H9 (cell line): ENCODE measurements at regions not wholly inside any gene's neighbourhood (a gene's known extent, or its start where the extent isn't known, plus 50 kb on each side); places are given as distances from the start of the nearest gene placed in this dataset.

Experiments used
- DNase-seq: peaks from one replicate; pipeline ENCODE4 v3.0.0-alpha.2; 2017
- H2AFZ ChIP-seq: one replicate; pipeline ENCODE4 v1.6.1; 2013; ENCODE audit warnings: mild to moderate bottlenecking, low read length, control low read depth, moderate library complexity
- H2AK5ac ChIP-seq: 2 replicates; pipeline ENCODE4 v1.6.1; 2013; ENCODE audit warnings: low read length, control low read depth, mixed read lengths; ENCODE audit not compliant: insufficient read length
- H2BK120ac ChIP-seq: one replicate; pipeline ENCODE4 v1.6.1; 2013; ENCODE audit warnings: low read depth, mild to moderate bottlenecking, low read length, control low read depth, inconsistent platforms; ENCODE audit not compliant: poor library complexity, severe bottlenecking
- H2BK12ac ChIP-seq: 2 replicates; pipeline ENCODE4 v1.6.1; 2013; ENCODE audit warnings: low read length, control low read depth, mixed read lengths, low read depth; ENCODE audit not compliant: insufficient read length
- H2BK15ac ChIP-seq: 2 replicates; pipeline ENCODE4 v1.6.1; 2013; ENCODE audit warnings: low read depth, low read length, control low read depth
- H2BK20ac ChIP-seq: one replicate; pipeline ENCODE4 v1.6.1; 2013; ENCODE audit warnings: low read depth, mild to moderate bottlenecking, low read length, control low read depth, inconsistent platforms; ENCODE audit not compliant: poor library complexity, severe bottlenecking
- H2BK5ac ChIP-seq: 2 replicates; pipeline ENCODE4 v1.6.1; 2013; ENCODE audit warnings: low read length, control low read depth, mixed read lengths; ENCODE audit not compliant: insufficient read length
- H3K14ac ChIP-seq: 2 replicates; pipeline ENCODE4 v1.6.1; 2013; ENCODE audit warnings: low read length, control low read depth; ENCODE audit not compliant: insufficient read depth
- H3K18ac ChIP-seq: 2 replicates; pipeline ENCODE4 v1.6.1; 2013; ENCODE audit warnings: low read depth, mild to moderate bottlenecking, mixed read lengths, low read length, control low read depth; ENCODE audit not compliant: insufficient read length
- H3K23ac ChIP-seq: 2 replicates; pipeline ENCODE4 v1.6.1; 2013; ENCODE audit warnings: low read length, control low read depth, mixed read lengths, low read depth; ENCODE audit not compliant: insufficient read length
- H3K23me2 ChIP-seq: 2 replicates; pipeline ENCODE4 v1.6.1; 2013; ENCODE audit warnings: low read depth, mild to moderate bottlenecking, mixed read lengths, low read length, control low read depth; ENCODE audit not compliant: insufficient read length, poor library complexity, severe bottlenecking
- H3K27ac ChIP-seq: 2 replicates; pipeline ENCODE4 v1.5.1; 2013; ENCODE audit warnings: low read length, control low read depth, mixed read lengths, low read depth; ENCODE audit not compliant: insufficient read length
- H3K27me3 ChIP-seq: 2 replicates; pipeline ENCODE4 v1.6.1; 2013; ENCODE audit warnings: low read length, control low read depth, inconsistent platforms; ENCODE audit not compliant: insufficient read depth
- H3K4ac ChIP-seq: 2 replicates; pipeline ENCODE4 v1.6.1; 2013; ENCODE audit warnings: low read depth, mild to moderate bottlenecking, control low read depth, inconsistent platforms, low read length, moderate library complexity
- H3K4me1 ChIP-seq: 2 replicates; pipeline ENCODE4 v1.6.1; 2013; ENCODE audit warnings: low read length, control low read depth, inconsistent platforms; ENCODE audit not compliant: insufficient read depth
- H3K4me2 ChIP-seq: 2 replicates; pipeline ENCODE4 v1.6.1; 2013; ENCODE audit warnings: low read length, control low read depth, mixed read lengths; ENCODE audit not compliant: insufficient read length, insufficient read depth
- H3K56ac ChIP-seq: 2 replicates; pipeline ENCODE4 v1.6.1; 2013; ENCODE audit warnings: low read depth, mild to moderate bottlenecking, mixed read lengths, low read length, control low read depth; ENCODE audit not compliant: insufficient read length
- H3K79me1 ChIP-seq: 2 replicates; pipeline ENCODE4 v1.6.1; 2013; ENCODE audit warnings: low read depth, mild to moderate bottlenecking, moderate library complexity, low read length, control low read depth, inconsistent platforms; ENCODE audit not compliant: insufficient read depth, poor library complexity, severe bottlenecking
- H3K79me2 ChIP-seq: 2 replicates; pipeline ENCODE4 v1.6.1; 2013; ENCODE audit warnings: low read length, control low read depth, inconsistent platforms; ENCODE audit not compliant: insufficient read depth
- H3K9ac ChIP-seq: 2 replicates; pipeline ENCODE4 v1.6.1; 2013; ENCODE audit warnings: low read length, control low read depth, mixed read lengths; ENCODE audit not compliant: insufficient read length; ENCODE audit errors: extremely low read depth
- H3K9me3 ChIP-seq: one replicate; pipeline ENCODE4 v1.6.1; 2013; ENCODE audit warnings: low read depth, low read length, inconsistent platforms; ENCODE audit not compliant: control insufficient read depth
- H3T11ph ChIP-seq: one replicate; pipeline ENCODE4 v1.6.1; 2013; ENCODE audit warnings: mild to moderate bottlenecking, low read length, control low read depth, inconsistent platforms
- H4K20me1 ChIP-seq: one replicate; pipeline ENCODE4 v1.6.1; 2013; ENCODE audit not compliant: control insufficient read depth, insufficient read length, insufficient read depth
- H4K5ac ChIP-seq: 2 replicates; pipeline ENCODE4 v1.6.1; 2013; ENCODE audit warnings: low read depth, mild to moderate bottlenecking, mixed read lengths, low read length, control low read depth; ENCODE audit not compliant: insufficient read length
- H4K8ac ChIP-seq: replicated peaks from 2 replicates; pipeline ENCODE4 v1.6.1; 2013; ENCODE audit warnings: low read length, control low read depth, mixed read lengths, low read depth; ENCODE audit not compliant: insufficient read length
- H4K91ac ChIP-seq: 2 replicates; pipeline ENCODE4 v1.6.1; 2013; ENCODE audit warnings: low read depth, mild to moderate bottlenecking, moderate library complexity, mixed read lengths, low read length, control low read depth; ENCODE audit not compliant: insufficient read length
- H3K27ac Mint-ChIP-seq, 3 experiments: 2 replicates in 2 of 3; 3 replicates in 1 of 3; pipeline ENCODE4 v1.8.0; 2020 to 2021; ENCODE audit warnings: mixed read lengths in 3 of 3, mild to moderate bottlenecking in 1 of 3, moderate library complexity in 1 of 3
- H3K27me3 Mint-ChIP-seq: 2 replicates; pipeline ENCODE4 v1.8.0; 2021; ENCODE audit warnings: low read depth, mild to moderate bottlenecking, moderate library complexity, mixed read lengths
- H3K36me3 Mint-ChIP-seq, 3 experiments: 2 replicates in 2 of 3; 3 replicates in 1 of 3; pipeline ENCODE4 v1.8.0; 2020 to 2021; ENCODE audit warnings: low read depth in 3 of 3, mixed read lengths in 3 of 3; ENCODE audit not compliant: insufficient read depth in 1 of 3
- H3K4me1 Mint-ChIP-seq, 2 experiments: 2 replicates each; pipeline ENCODE4 v1.8.0; 2020; ENCODE audit warnings: mixed read lengths in 2 of 2
- H3K4me3 Mint-ChIP-seq, 2 experiments: 2 replicates in 1 of 2; 3 replicates in 1 of 2; pipeline ENCODE4 v1.8.0; 2020 to 2021; ENCODE audit warnings: mild to moderate bottlenecking in 2 of 2, mixed read lengths in 2 of 2, moderate library complexity in 1 of 2
- H3K9me3 Mint-ChIP-seq, 2 experiments: 2 replicates in 1 of 2; 3 replicates in 1 of 2; pipeline ENCODE4 v1.8.0; 2020; ENCODE audit warnings: mild to moderate bottlenecking in 2 of 2, mixed read lengths in 2 of 2, moderate library complexity in 1 of 2
- WGBS: extraction: QIAGEN DNeasy Blood & Tissue Kit; methylation state at CpG from one replicate; pipeline ENCODE4 v1.1.7; 2013; ENCODE audit warnings: missing lambda C conversion rate, low lambda C conversion rate, mixed read lengths; ENCODE audit not compliant: insufficient read length; ENCODE audit errors: extremely low coverage; 5-methylcytosine and 5-hydroxymethylcytosine counted together
- TF ChIP-seq, protein P1 (sequence below): fragments of 200-600 bp; sonication (generic); conservative IDR thresholded peaks from 3 replicates; pipeline ENCODE4 v1.8.0; 2021; ENCODE audit warnings: antibody characterized with exemption, mild to moderate bottlenecking

DNA sequence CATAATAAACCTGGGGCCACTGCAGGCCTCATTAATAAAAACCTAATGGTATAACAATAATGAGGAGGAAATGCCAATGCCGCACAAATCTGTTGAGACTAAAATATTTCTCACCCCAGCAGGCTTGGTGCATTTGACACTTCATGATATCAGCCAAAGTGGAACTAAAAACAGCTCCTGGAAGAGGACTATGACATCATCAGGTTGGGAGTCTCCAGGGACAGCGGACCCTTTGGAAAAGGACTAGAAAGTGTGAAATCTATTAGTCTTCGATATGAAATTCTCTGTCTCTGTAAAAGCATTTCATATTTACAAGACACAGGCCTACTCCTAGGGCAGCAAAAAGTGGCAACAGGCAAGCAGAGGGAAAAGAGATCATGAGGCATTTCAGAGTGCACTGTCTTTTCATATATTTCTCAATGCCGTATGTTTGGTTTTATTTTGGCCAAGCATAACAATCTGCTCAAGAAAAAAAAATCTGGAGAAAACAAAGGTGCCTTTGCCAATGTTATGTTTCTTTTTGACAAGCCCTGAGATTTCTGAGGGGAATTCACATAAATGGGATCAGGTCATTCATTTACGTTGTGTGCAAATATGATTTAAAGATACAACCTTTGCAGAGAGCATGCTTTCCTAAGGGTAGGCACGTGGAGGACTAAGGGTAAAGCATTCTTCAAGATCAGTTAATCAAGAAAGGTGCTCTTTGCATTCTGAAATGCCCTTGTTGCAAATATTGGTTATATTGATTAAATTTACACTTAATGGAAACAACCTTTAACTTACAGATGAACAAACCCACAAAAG, 580.9 kb upstream of the TMEFF2 start:
- Mint-ChIP-seq H3K36me3 (peaks cover 0 to 4% (median 0%) of the 10 kb centered on the region in 3 experiments; a peak in 2 of 7 replicates), H3K27me3 (no peaks in the 10 kb centered on the region), H3K9me3 (peaks cover 0 to 5% of the 10 kb centered on the region in 2 experiments; a peak in 3 of 5 replicates), H3K4me3 (no peak overlapping the region), H3K4me1 (no peaks in the 10 kb centered on the region), H3K27ac (no peak overlapping the region)
- H3K56ac ChIP-seq = no peak overlapping the region
- no peak overlapping the region for H2BK20ac ChIP-seq
- H3K4me1 ChIP-seq = no peaks in the 10 kb centered on the region
- no peak overlapping the region for H3K4ac ChIP-seq
- H3K27me3 ChIP-seq = no peaks in the 10 kb centered on the region
- no peak overlapping the region for H4K91ac ChIP-seq
- H3K23ac ChIP-seq = no peak overlapping the region
- no peaks in the 10 kb centered on the region for H3K9me3 ChIP-seq
- H4K20me1 ChIP-seq = no peaks in the 10 kb centered on the region
- no peak overlapping the region for H2AFZ ChIP-seq
- H3K18ac ChIP-seq = no peak overlapping the region
- H4K8ac ChIP-seq = no peak overlapping the region
- no peak overlapping the region for H3K27ac ChIP-seq
- no peak overlapping the region for H3K4me2 ChIP-seq
- no peaks in the 10 kb centered on the region for H3K79me2 ChIP-seq
- H3T11ph ChIP-seq = no peak overlapping the region
- no peaks in the 10 kb centered on the region for H3K79me1 ChIP-seq
- H2BK12ac ChIP-seq = no peak overlapping the region
- no peak for DNase-seq
- no peak overlapping the region for H2BK5ac ChIP-seq
- H3K9ac ChIP-seq = no peak overlapping the region
- no peaks in the 10 kb centered on the region for H3K23me2 ChIP-seq
- H4K5ac ChIP-seq = no peak overlapping the region
- no CpG with 5 or more reads among the region's 6 CpGs for WGBS
- H3K14ac ChIP-seq = no peak overlapping the region
- H2BK120ac ChIP-seq = no peak overlapping the region
- no peak overlapping the region for H2BK15ac ChIP-seq
- no peak overlapping the region for H2AK5ac ChIP-seq
- TF ChIP-seq, protein P1, sequence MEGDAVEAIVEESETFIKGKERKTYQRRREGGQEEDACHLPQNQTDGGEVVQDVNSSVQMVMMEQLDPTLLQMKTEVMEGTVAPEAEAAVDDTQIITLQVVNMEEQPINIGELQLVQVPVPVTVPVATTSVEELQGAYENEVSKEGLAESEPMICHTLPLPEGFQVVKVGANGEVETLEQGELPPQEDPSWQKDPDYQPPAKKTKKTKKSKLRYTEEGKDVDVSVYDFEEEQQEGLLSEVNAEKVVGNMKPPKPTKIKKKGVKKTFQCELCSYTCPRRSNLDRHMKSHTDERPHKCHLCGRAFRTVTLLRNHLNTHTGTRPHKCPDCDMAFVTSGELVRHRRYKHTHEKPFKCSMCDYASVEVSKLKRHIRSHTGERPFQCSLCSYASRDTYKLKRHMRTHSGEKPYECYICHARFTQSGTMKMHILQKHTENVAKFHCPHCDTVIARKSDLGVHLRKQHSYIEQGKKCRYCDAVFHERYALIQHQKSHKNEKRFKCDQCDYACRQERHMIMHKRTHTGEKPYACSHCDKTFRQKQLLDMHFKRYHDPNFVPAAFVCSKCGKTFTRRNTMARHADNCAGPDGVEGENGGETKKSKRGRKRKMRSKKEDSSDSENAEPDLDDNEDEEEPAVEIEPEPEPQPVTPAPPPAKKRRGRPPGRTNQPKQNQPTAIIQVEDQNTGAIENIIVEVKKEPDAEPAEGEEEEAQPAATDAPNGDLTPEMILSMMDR = no peak
